Adrenal gland (tissue), 9 donors: ENCODE measurements at regions not wholly inside any gene's neighbourhood (a gene's known extent, or its start where the extent isn't known, plus 50 kb on each side); places are given as distances from the start of the nearest gene placed in this dataset.

Experiments used
- DNase-seq, 7 donors: peaks; one replicate each; pipeline ENCODE4 v3.0.0-alpha.2; 2019 to 2020
- H3K27ac ChIP-seq, 5 donors: fragments of 200-600 bp; sonication (generic) in 4 of 5; 1 replicate in 3 of 5; 2 replicates in 2 of 5; pipeline versions ENCODE4 v1.5.1 to v1.8.0; 2016 to 2020; ENCODE audit warnings: mild to moderate bottlenecking in 1 of 5
- H3K27me3 ChIP-seq: fragments of 200-600 bp; 2 replicates; pipeline ENCODE4 v1.8.0; 2021
- H3K36me3 ChIP-seq, 2 donors: fragments of 200-600 bp; replicated peaks in 1 of 2; 1 replicate in 1 of 2; 2 replicates in 1 of 2; pipeline versions ENCODE4 v1.5.1 to v1.8.0; 2018 to 2022
- H3K4me1 ChIP-seq, 2 donors: fragments of 200-600 bp; replicated peaks in 1 of 2; 1 replicate in 1 of 2; 2 replicates in 1 of 2; pipeline versions ENCODE4 v1.5.1 to v1.8.0; 2018 to 2021
- H3K4me3 ChIP-seq, 4 donors: fragments of 200-600 bp; sonication (generic) in 3 of 4; one replicate each; pipeline ENCODE4 v1.5.1; 2016 to 2018
- H3K9me3 ChIP-seq, 3 donors: fragments of 200-600 bp; sonication (generic) in 1 of 3; replicated peaks in 1 of 3; 1 replicate in 2 of 3; 2 replicates in 1 of 3; pipeline versions ENCODE4 v1.5.1 to v1.8.0; 2016 to 2021
- POLR2A ChIP-seq, 2 donors: fragments of 450-650 bp; IDR thresholded peaks; one replicate each; pipeline ENCODE4 v1.6.1; 2017; ENCODE audit warnings: antibody characterized with exemption in 2 of 2, mild to moderate bottlenecking in 2 of 2, moderate library complexity in 1 of 2
- WGBS, 4 donors: extraction: QIAGEN DNeasy Blood & Tissue Kit in 2 of 4; methylation state at CpG; one replicate each; pipeline versions ENCODE4 v1.1.5 to v1.1.7; 2013 to 2017; 5-methylcytosine and 5-hydroxymethylcytosine counted together
- intact Hi-C, 2 donors: fragments of 100-400 bp; cut with DNase I; formaldehyde crosslinking; loops; one replicate each; pipeline versions ENCODE4 v1.14.1 to v1.15.0; 2022 to 2023
- TF ChIP-seq, protein P1 (sequence below), 6 experiments: fragments of 450-650 bp in 4 of 6; fragments of 200-600 bp in 2 of 6; sonication (generic) in 1 of 6; IDR thresholded peaks; 1 replicate in 5 of 6; 2 replicates in 1 of 6; pipeline versions ENCODE4 v1.5.1 to v1.8.0; 2016 to 2021; ENCODE audit warnings: antibody characterized with exemption in 6 of 6, mild to moderate bottlenecking in 2 of 6, moderate library complexity in 1 of 6
- donor health status: healthy with polysubstance abuse.
- donor health status: Bipolar disorder and iron deficiency.
- donor health status: DM: yes; HTN: yes; CAD: no.
- donor health status: DM: no; HTN: no; CAD: no.
- donor health status: DM: no; HTN: no; CAD: no.

DNA sequence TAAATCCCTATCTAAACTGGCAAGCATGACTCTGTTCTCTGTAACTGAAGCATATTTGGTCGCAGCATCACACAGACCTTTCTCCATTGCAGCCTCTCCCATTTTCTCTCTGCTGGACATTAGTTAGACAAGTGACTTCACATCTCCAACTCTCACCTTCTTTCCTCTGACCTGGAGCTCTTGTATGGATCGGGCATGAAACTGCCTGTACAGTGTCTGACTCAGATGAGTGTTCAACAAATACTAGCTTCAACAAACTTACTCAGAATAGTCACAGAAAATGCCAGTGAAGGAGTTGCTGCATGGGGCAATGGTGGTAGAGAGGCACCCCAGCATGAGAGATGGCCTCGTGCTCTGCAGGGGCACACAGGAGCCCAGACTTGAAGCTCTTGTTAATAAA lies 104.7 kb upstream of the COPS8 start:
- Histone ChIP-seq H3K9me3 (no peaks in the 10 kb centered on the region), H3K36me3 (no peaks in the 10 kb centered on the region), H3K27me3 (peaks cover 4% of the 10 kb centered on the region), H3K4me1 (no peaks in the 10 kb centered on the region), H3K4me3 (no peak overlapping the region), H3K27ac (no peak overlapping the region)
- no peak for TF ChIP-seq POLR2A (IDR thresholded peaks at IDR 0.05)
- TF ChIP-seq, protein P1, sequence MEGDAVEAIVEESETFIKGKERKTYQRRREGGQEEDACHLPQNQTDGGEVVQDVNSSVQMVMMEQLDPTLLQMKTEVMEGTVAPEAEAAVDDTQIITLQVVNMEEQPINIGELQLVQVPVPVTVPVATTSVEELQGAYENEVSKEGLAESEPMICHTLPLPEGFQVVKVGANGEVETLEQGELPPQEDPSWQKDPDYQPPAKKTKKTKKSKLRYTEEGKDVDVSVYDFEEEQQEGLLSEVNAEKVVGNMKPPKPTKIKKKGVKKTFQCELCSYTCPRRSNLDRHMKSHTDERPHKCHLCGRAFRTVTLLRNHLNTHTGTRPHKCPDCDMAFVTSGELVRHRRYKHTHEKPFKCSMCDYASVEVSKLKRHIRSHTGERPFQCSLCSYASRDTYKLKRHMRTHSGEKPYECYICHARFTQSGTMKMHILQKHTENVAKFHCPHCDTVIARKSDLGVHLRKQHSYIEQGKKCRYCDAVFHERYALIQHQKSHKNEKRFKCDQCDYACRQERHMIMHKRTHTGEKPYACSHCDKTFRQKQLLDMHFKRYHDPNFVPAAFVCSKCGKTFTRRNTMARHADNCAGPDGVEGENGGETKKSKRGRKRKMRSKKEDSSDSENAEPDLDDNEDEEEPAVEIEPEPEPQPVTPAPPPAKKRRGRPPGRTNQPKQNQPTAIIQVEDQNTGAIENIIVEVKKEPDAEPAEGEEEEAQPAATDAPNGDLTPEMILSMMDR (IDR thresholded peaks at IDR 0.05): no peak
- 89 to 95% (median 90%) methylated on average over 3 of the region's 3 CpGs for WGBS, 4 donors
- no peak for DNase-seq
- intact Hi-C loops: no loop called here

DNA sequence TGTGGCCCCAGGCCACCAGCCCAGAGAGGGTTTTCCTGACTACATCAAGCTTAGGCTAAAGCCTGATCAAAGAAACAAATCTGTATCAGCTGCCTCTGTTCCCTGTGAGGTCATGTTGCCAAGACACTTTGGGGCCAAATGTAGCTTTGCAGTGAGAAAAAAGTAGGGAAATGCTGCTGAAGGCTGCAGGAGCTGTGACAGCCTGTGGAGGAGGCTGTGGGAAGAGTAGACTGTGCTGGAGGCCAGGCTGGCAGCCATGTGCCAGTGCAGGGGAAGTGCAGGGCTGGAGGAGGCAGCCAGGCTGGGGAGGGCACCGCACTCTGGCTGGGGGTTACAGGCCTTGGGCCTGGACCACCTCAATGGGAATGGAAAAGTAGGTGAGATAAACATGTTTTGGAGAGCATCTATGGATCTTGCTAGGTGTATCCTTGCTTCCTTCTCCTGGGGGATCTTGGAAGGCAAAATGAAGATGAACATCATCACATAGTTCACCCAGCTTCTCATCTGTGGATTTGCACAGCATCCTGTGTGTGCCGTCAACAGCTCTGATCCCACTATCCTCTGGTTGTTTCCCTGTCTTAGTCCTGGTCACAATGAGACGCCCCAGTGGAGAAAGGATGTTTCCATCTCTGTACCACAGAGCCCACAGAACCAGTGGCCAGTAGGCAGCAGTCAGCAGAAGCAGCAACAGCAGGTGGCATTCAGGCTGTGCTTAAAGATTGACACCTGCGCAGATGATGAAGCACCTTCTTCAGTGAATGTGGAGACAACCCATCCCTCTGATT lies 103.8 kb upstream of the COPS8 start:
- TF ChIP-seq, protein P1 (IDR thresholded peaks at IDR 0.05): no peak
- no peak for TF ChIP-seq POLR2A (IDR thresholded peaks at IDR 0.05)
- Histone ChIP-seq H3K4me1 (no peaks in the 10 kb centered on the region), H3K36me3 (no peaks in the 10 kb centered on the region), H3K27ac (no peak overlapping the region), H3K4me3 (no peak overlapping the region), H3K27me3 (peaks cover 4% of the 10 kb centered on the region), H3K9me3 (no peaks in the 10 kb centered on the region)
- intact Hi-C loops: no loop called here
- 91 to 100% (median 93%) methylated on average over 4 of the region's 4 CpGs for WGBS, 4 donors
- no peak for DNase-seq

DNA sequence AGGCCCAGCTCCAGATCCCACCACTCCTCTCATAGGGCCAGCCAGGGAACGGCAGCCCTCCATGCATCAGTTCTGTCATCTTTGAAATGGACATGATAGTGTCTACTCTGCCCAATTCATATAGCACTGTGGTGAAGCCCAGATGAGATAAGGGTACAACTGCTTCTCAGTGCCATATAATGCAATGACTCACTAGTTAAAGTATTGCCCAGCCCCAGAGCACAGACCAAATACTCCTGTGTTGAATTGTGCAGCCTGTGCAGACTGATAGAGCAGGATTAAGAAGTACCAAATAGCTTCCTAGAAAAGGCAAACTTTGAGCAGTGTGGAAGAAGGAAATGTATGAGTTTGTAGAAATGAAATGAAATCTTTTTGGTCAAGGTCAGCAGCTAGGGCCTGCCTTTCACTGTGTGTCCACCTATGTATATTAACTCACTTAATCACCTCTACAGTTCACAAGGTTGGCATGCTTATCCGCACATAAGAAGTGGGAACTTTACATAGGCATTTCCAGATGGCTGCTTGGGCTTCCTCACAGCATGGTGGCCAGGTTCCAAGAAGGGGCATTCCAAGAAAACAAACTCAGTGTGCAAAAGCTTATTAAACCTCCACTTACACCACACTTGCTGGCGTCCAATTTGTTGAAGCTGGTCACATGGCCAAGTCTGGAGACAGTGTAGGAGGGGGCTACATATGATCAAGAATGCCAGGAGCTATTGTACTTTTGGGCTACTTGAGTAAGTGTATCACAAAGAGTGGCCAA lies 102.8 kb upstream of the COPS8 start:
- no peaks in the 10 kb centered on the region for H3K36me3 ChIP-seq
- H3K27me3 ChIP-seq: peaks cover 2% of the 10 kb centered on the region
- no peak for DNase-seq
- intact Hi-C loops: no loop called here
- no peak overlapping the region for H3K4me3 ChIP-seq
- no peaks in the 10 kb centered on the region for H3K4me1 ChIP-seq
- no peak overlapping the region for H3K27ac ChIP-seq
- WGBS, 4 donors: 66 to 92% (median 88%) methylated on average over 3 of the region's 3 CpGs
- no peaks in the 10 kb centered on the region for H3K9me3 ChIP-seq
- no peak for TF ChIP-seq POLR2A (IDR thresholded peaks at IDR 0.05)
- TF ChIP-seq, protein P1 (IDR thresholded peaks at IDR 0.05): no peak

DNA sequence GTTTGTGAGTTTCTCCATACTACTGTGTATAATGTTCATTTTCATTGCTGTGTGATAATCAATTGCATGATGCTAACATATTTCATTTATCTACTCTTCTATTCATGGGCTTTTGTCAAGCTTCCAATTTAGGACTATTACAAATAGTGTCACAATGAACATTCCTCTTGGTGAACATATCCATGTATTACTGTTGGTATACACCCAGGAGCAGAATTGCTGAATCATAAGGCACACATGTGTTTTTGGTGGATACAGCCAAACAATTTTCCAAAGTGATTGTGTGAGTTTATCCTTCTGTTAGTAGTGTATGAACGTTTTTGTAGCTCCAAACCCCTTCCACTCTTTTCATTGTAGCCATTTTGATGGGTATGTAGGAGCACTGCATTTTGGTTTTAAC lies 101.6 kb upstream of the COPS8 start:
- H3K9me3 ChIP-seq: no peaks in the 10 kb centered on the region
- H3K27ac ChIP-seq: no peak overlapping the region
- no peak for DNase-seq
- H3K4me1 ChIP-seq: no peaks in the 10 kb centered on the region
- H3K27me3 ChIP-seq: no peaks in the 10 kb centered on the region
- intact Hi-C loops: no loop called here
- H3K4me3 ChIP-seq: no peak overlapping the region
- TF ChIP-seq POLR2A (IDR thresholded peaks at IDR 0.05): no peak
- TF ChIP-seq, protein P1 (IDR thresholded peaks at IDR 0.05): no peak
- 32 to 48% (median 36%) methylated on average over 1 of the region's 1 CpG for WGBS, 4 donors
- no peaks in the 10 kb centered on the region for H3K36me3 ChIP-seq
